HCT116 (cell line): ENCODE measurements at regions not wholly inside any gene's neighbourhood (a gene's known extent, or its start where the extent isn't known, plus 50 kb on each side); places are given as distances from the start of the nearest gene placed in this dataset.

Experiments used
- ATAC-seq: fragments of 200-7000 bp; cut with Tn5 transposase; 2 replicates; pipeline ENCODE4 v1.9.1; 2020; ENCODE audit warnings: mild to moderate bottlenecking, moderate library complexity
- BruUV-seq: library from RNA; stranded (reverse); fragments of 400-500 nt; replicated peaks from 2 replicates; lab custom pipeline; 2021; lab: Mats Ljungman, UMichigan
- CTCF ChIA-PET: fragments of 300-600 bp; sonication (Branson Sonifier 250); formaldehyde crosslinking; loops from one replicate; lab custom pipeline; 2021; ENCODE audit warnings: antibody characterized with exemption; lab: Charles Lee
- POLR2A ChIA-PET: fragments of 300-600, 350-600 bp; sonication (Branson Sonifier 250); formaldehyde crosslinking; loops from one replicate; lab custom pipeline; 2021; ENCODE audit warnings: antibody characterized with exemption; lab: Charles Lee
- RAD21 ChIA-PET, 2 experiments: fragments of 300-600 bp; sonication (Branson Sonifier 250); formaldehyde crosslinking; loops; one replicate each; lab custom pipeline; 2023; ENCODE audit warnings: low total read pairs in 2 of 2; ENCODE audit not compliant: uncharacterized antibody in 2 of 2, unreplicated experiment in 2 of 2, low non-redundant PET in 1 of 2; lab: Charles Lee
- DNase-seq: peaks from one replicate; pipeline ENCODE4 v3.0.0-alpha.2; 2010; ENCODE audit warnings: low read depth, low spot score
- H2AFZ ChIP-seq: fragments of 200-600 bp; shearing (Covaris generic), sonication (generic); 2 replicates; pipeline ENCODE4 v1.6.1; 2017; ENCODE audit warnings: low read depth, mixed run types, mixed read lengths, antibody characterized with exemption, low read length; ENCODE audit not compliant: poor library complexity, severe bottlenecking
- H3K27ac ChIP-seq: 2 replicates; pipeline ENCODE4 v1.5.1; 2012; ENCODE audit warnings: low read depth, low read length
- H3K27me3 ChIP-seq: fragments of 200-600 bp; sonication (generic); 2 replicates; pipeline ENCODE4 v1.6.1; 2016; ENCODE audit warnings: mixed run types, low read length, mixed read lengths; ENCODE audit not compliant: insufficient read depth
- H3K36me3 ChIP-seq, 2 experiments: fragments of 200-500 bp in 1 of 2; fragments of 200-600 bp in 1 of 2; sonication (Bioruptor generic) in 1 of 2; sonication (generic) in 1 of 2; 2 replicates each; pipeline versions ENCODE4 v1.5.1 to v1.6.1; 2014 to 2016; ENCODE audit warnings: low read length in 2 of 2, inconsistent platforms in 1 of 2, mixed read lengths in 1 of 2, mixed run types in 1 of 2; ENCODE audit not compliant: insufficient read depth in 2 of 2, control insufficient read depth in 1 of 2
- H3K4me1 ChIP-seq, 2 experiments: fragments of 200-600 bp in 1 of 2; sonication (generic) in 1 of 2; 2 replicates each; pipeline versions ENCODE4 v1.5.1 to v1.6.1; 2012 to 2017; ENCODE audit warnings: low read length in 2 of 2, inconsistent platforms in 1 of 2, mild to moderate bottlenecking in 1 of 2, mixed read lengths in 1 of 2, mixed run types in 1 of 2, moderate library complexity in 1 of 2; ENCODE audit not compliant: insufficient read depth in 2 of 2, control insufficient read depth in 1 of 2
- H3K4me2 ChIP-seq: fragments of 200-600 bp; sonication (generic); 2 replicates; pipeline ENCODE4 v1.6.1; 2017; ENCODE audit warnings: mixed run types, low read length, mixed read lengths
- H3K4me3 ChIP-seq, 2 experiments: fragments of 200-600 bp in 1 of 2; sonication (generic) in 1 of 2; replicated peaks in 1 of 2; 2 replicates each; pipeline ENCODE4 v1.5.1; 2011 to 2016; ENCODE audit warnings: low read length in 2 of 2, control low read depth in 1 of 2, low read depth in 1 of 2, mild to moderate bottlenecking in 1 of 2, mixed read lengths in 1 of 2, mixed run types in 1 of 2
- H3K79me2 ChIP-seq: fragments of 200-600 bp; sonication (generic); 2 replicates; pipeline ENCODE4 v1.6.1; 2017; ENCODE audit warnings: mild to moderate bottlenecking, mixed run types, low read length, moderate library complexity, mixed read lengths; ENCODE audit not compliant: insufficient read depth
- H3K9ac ChIP-seq: fragments of 200-600 bp; sonication (generic); 2 replicates; pipeline ENCODE4 v1.6.1; 2016; ENCODE audit warnings: low read length, mixed read lengths
- H3K9me2 ChIP-seq: fragments of 200-600 bp; sonication (generic), shearing (Covaris generic); 2 replicates; pipeline ENCODE4 v1.6.1; 2017; ENCODE audit warnings: mixed run types, mild to moderate bottlenecking, moderate library complexity; ENCODE audit not compliant: insufficient read depth
- H3K9me3 ChIP-seq, 2 experiments: fragments of 200-500 bp in 1 of 2; fragments of 200-600 bp in 1 of 2; sonication (Bioruptor generic) in 1 of 2; sonication (generic) in 1 of 2; 2 replicates each; pipeline ENCODE4 v1.6.1; 2014 to 2017; ENCODE audit warnings: low read length in 2 of 2, mixed read lengths in 2 of 2, inconsistent platforms in 1 of 2, low read depth in 1 of 2, mild to moderate bottlenecking in 1 of 2, mixed run types in 1 of 2, moderate library complexity in 1 of 2; ENCODE audit not compliant: control insufficient read depth in 1 of 2, insufficient read depth in 1 of 2
- H4K20me1 ChIP-seq: fragments of 200-600 bp; sonication (generic), shearing (Covaris generic); 2 replicates; pipeline ENCODE4 v1.6.1; 2017; ENCODE audit warnings: mixed run types, mild to moderate bottlenecking, moderate library complexity; ENCODE audit not compliant: insufficient read depth
- EGR1 ChIP-seq: IDR thresholded peaks from 2 replicates; pipeline ENCODE4 v1.6.1; 2012; ENCODE audit warnings: low read depth
- ELF1 ChIP-seq: IDR thresholded peaks from 2 replicates; pipeline ENCODE4 v1.6.1; 2012; ENCODE audit warnings: low read depth, borderline replicate concordance
- FOSL1 ChIP-seq: IDR thresholded peaks from 2 replicates; pipeline ENCODE4 v1.6.1; 2012; ENCODE audit warnings: low read depth
- POLR2A ChIP-seq: IDR thresholded peaks from 2 replicates; pipeline ENCODE4 v1.7.0; 2011; ENCODE audit warnings: borderline replicate concordance; ENCODE audit not compliant: insufficient read depth, insufficient read length; ENCODE audit errors: extremely low read depth
- SP1 ChIP-seq: IDR thresholded peaks from 2 replicates; pipeline ENCODE4 v1.6.1; 2012; ENCODE audit warnings: low read depth
- ZFX ChIP-seq: fragments of 450-650 bp; IDR thresholded peaks from 2 replicates; pipeline ENCODE4 v1.6.1; 2017
- intact Hi-C: fragments of 100-400 bp; cut with micrococcal nuclease; formaldehyde crosslinking; loops from 2 replicates; pipeline ENCODE4 v1.10.0; 2022

- ATAC-seq: no peak
- ChIA-PET RAD21 (no interaction called here), POLR2A (no interaction called here), CTCF (no interaction called here)
- H3K9me2 ChIP-seq: no peaks in the 10 kb centered on the region
- no peak overlapping the region for H3K27ac ChIP-seq
- no peak overlapping the region for H2AFZ ChIP-seq
- H3K4me3 ChIP-seq: no peak overlapping the region
- H3K27me3 ChIP-seq: no peaks in the 10 kb centered on the region
- peaks cover 44% of the 10 kb centered on the region for H3K79me2 ChIP-seq
- H3K9me3 ChIP-seq: no peaks in the 10 kb centered on the region
- no peak overlapping the region for H3K9ac ChIP-seq
- BruUV-seq: no TSS peak
- DNase-seq: no peak
- TF ChIP-seq EGR1 (no peak), SP1 (no peak), ELF1 (no peak)
- TF ChIP-seq, all 23 proteins: peak for 0
- H3K4me1 ChIP-seq: peaks cover 0 to 7% of the 10 kb centered on the region in 2 experiments; a peak in 1 of 4 replicates
- intact Hi-C loops: loop anchor here (10.0 kb wide), 1 partner anchor 674 kb away; no protein-coding TSS in a partner anchor
- no peak overlapping the region for H3K4me2 ChIP-seq
- H3K36me3 ChIP-seq: no peaks in the 10 kb centered on the region
- no peaks in the 10 kb centered on the region for H4K20me1 ChIP-seq
Measured at GRCh38 chr17:72438783-72439182, 318.0 kb downstream of the SOX9 start.

GRCh38 chr17:72439893-72440502 lies 319.2 kb downstream of the SOX9 start:
- intact Hi-C loops: loop anchor here (10.0 kb wide), 1 partner anchor 675 kb away; no protein-coding TSS in a partner anchor

More at GRCh38 chr17:72439893-72440502, 319.2 kb downstream of the SOX9 start:
- Histone ChIP-seq H3K36me3 (no peaks in the 10 kb centered on the region), H3K9ac (no peak overlapping the region), H3K79me2 (peaks cover 46% of the 10 kb centered on the region), H3K9me2 (no peaks in the 10 kb centered on the region), H2AFZ (no peak overlapping the region), H3K27ac (no peak overlapping the region), H3K4me3 (no peak overlapping the region), H4K20me1 (no peaks in the 10 kb centered on the region), H3K9me3 (no peaks in the 10 kb centered on the region), H3K4me1 (peaks cover 0 to 10% of the 10 kb centered on the region in 2 experiments; a peak in 1 of 4 replicates), H3K27me3 (no peaks in the 10 kb centered on the region), H3K4me2 (no peak overlapping the region)
- no peak for DNase-seq
- POLR2A ChIA-PET: no interaction called here
- RAD21 ChIA-PET: no interaction called here
- BruUV-seq: no TSS peak
- TF ChIP-seq ZFX (no peak), POLR2A (no peak), FOSL1 (no peak)
- ATAC-seq: no peak
- CTCF ChIA-PET: interaction anchor here (1.5 kb wide), 1 partner anchor 9 kb away, joined by 5 read pairs; no protein-coding TSS in a partner anchor
